NOMO-1 treated with DMSO at 0.1 percent for 48 hours (cell line): ENCODE measurements at regions not wholly inside any gene's neighbourhood (a gene's known extent, or its start where the extent isn't known, plus 50 kb on each side); places are given as distances from the start of the nearest gene placed in this dataset.

Source experiments
- DNase-seq: peaks from one replicate; lab custom pipeline; 2025; ENCODE audit not compliant: unreplicated experiment; lab: John Stamatoyannopoulos, UW

DNA sequence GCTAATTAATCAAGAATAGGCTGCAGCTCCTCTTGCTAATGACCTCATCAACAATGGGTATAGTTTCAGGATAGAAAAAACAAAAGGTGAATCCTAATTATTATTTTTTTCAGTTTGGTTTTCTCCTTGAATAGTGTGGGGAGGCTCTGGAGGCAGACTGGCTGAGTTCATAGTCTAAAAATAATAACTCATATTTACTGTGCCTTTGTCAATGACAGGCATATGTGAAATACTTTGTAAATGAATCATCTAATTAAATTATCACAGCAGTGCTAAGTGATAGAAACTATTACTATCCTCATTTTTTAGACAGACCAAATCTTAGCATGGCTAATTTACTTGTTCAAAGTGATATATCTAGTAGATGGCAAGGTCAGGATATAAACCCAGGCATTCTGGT, 1261.0 kb upstream of the SLC10A2 start:
- DNase-seq = no peak

DNA sequence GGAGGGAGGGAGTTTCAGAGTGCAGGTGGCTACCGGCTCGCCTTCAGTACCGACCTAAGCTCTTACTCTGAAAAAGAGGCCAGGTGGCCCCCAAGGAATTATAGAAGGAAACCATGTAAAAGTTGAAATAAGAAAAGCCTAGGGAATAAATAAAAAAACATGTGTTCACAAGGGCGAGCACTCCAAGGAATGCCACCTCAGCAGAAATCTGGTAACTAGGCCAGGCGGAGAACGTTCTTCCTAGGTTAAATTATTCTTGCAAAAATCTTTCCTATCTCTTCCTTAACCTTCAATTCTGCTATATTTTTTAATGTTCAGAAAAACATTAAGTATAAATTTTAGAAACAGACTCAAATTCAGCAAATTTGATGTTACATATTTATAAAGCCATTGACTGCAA, 1260.3 kb upstream of the SLC10A2 start:
- DNase-seq = no peak

DNA sequence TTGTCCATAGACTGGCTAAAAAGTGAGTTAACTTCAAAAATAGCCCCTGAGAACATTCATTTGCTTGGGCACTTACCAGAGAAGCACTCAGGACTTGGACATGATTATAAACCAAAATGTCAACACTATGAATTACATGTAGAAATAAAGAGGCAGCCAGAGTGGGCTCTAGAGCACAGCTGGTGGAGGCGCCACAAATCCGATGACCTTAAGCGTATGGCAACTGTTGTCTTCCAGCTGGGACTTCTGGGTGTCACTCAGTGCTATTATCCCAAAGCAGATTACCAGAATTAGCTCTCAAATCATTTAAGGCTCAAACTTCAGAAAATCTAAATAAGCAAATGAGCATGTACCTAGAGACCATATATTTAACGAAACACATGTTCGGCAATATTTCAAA, 1255.5 kb upstream of the SLC10A2 start:
- no peak for DNase-seq

DNA sequence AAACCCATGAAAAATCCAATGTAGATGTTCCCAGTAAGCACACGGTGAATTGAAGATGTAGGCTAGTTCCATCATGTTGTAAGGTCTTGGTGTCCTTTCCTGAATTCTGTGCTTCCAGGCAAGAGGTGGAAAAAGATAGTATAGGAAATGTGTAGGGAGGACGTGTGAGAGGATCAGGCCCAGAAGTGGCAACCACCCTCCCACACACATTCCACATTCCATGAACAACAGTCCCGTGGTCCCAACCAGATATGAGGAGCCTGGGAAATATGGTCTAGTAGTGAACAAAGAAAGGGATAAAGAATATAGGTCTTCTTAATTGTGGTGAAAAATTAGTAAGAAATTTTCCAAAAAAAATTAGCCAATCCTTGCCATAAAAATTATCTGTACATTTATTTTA, 1254.2 kb upstream of the SLC10A2 start:
- no peak for DNase-seq

DNA sequence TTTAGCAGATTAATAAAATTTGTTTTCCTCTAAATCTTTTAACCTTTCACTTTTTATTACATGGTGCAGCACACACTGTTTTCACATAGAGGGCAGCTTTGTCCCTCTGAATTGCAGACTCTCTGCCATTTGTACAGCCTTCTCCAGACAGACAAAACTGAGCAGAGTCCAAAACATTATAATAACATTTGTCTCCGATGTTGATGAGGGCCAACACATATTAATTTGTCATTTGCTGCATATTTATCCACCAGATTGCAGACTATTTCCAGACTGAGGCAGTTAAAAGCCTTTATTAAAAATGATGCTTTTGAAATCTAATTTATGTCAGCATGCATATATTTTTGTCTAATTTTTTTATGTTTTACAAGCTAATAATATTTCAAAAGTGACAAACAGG, 1251.9 kb upstream of the SLC10A2 start:
- no peak for DNase-seq

DNA sequence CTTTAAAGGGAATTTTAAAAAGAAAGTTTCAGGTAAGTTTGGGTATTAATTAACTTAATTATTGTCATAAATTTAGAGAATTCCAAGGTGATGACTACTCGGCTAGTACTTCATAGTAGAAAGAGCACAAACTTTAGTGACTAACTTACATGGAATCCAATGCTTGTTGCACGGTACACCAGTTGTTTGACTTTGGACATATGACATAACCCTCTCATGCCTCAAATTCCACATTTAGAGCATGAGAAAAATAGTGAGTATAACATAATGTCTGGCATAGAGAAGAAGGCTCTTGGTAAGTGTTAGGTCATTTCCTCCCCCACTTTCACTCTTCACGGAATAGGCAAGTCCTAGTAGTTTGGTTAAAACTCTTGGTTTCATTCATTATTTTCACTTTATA, 1249.4 kb upstream of the SLC10A2 start:
- no peak for DNase-seq

DNA sequence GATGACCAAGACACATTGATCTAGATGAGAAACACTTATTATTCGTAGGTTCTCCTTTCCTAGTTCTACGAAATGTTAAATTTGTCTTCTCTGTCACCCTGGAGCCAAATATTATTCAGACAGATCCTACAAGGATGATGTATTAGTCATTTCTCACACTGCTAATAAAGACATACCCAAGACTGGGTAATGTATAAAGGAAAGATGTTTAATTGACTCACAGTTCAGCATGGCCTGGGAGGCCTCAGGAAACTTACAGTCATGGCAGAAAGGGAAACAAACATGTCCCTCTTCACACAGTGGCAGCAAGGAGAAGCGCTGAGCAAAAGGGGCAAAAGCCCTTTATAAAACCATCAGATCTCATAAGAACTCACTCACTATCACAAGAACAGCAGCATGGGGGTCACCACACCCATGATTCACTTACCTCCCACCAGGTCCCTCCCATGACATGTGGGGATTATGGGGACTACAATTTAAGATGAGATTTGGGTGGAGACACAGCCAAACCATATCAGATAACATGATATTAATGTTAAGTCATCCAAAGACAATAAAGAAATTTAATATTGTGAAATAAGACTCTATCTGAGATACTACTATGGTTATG, 1248.8 kb upstream of the SLC10A2 start:
- DNase-seq = no peak

DNA sequence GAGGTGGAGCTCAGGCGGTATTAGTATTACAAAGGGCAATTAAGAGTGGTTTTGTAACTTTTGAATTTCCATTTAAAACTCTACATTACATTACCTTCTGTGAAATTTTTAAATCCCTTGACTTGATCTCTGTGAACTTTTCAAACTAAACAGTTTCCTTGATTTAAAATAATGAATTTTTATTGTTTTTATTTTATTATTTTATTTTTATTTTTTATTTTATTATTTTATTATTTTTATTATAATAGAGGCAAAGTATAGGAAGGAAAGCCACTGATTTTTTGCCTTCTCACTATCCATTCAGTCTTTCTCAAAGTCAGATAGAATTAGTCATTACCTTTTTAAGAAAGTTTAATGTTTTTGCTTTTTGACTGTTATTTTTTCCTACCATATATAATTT, 1248.1 kb upstream of the SLC10A2 start:
- no peak for DNase-seq

DNA sequence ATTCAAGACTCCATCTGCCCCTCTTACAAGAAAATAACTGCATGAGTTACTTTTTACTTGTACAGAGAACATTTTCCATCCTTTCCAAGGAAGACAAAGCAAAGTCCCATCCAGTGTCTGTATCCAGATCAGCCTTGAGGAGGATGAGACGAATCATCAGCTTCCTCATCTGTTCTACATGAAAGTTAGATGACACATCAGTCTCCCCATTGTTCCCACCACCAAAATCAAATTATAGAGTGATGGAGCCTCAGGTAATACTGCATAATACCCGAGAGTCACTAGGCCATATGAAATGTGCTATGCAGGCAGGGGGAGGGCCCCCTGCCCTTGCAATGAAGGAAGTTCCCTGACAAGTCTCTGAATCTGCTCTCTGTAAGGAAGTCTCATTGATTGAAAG, 1244.6 kb upstream of the SLC10A2 start:
- no peak for DNase-seq

DNA sequence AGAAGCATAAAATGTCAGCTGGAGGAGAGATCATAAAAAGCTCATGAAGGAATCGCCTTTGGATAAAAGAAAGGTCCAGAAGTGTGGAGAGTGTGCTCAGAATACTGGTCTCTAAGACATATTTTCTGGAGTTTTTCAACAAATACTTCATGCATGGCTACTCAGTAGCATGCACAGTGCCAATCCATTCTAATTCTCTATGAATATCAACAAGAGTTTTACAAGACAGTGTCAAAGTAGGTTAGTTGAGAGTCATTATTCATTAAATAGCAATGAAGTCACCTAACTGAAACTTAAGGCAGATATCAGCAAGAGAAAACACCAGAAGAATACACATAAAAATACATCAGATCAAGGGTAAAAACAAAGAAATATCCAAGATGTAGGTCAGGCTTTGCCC, 1243.2 kb upstream of the SLC10A2 start:
- DNase-seq = no peak

DNA sequence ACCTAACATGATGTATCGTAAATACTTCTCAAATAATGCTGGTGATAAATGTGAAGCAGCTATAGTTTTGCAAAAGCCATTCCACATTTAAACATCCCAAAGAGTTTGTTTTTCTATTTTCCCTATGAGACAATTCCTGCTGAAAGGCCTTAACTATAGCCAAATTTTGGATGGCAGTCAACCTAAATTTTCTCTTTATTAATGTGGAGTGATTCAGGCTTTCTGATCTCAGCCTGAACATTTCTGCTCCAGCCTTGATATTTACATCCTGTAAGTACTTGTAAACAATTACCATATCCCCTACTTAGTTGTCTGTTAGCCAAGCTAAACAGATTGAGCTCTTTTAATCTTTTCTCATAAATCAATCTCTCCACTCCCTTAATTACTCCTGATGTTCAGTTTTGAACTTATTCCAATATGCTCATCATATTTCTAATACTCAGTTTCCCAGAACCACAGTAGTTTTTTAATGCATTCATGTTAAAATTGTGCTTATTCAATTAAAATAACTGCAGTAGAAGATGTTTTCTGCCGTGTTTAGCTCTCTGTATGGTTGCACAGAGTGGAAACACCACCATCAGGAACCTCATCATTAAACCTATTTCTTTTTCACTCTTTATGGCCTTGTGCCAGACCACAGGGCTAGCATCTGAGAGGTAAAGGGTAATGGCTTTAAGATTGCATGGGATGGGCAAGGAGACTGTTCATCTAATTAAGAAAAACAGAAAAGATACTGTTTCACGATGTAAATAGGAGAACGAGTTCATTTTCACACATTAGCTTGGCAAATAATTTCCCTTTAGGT, 1235.2 kb upstream of the SLC10A2 start:
- DNase-seq = no peak

DNA sequence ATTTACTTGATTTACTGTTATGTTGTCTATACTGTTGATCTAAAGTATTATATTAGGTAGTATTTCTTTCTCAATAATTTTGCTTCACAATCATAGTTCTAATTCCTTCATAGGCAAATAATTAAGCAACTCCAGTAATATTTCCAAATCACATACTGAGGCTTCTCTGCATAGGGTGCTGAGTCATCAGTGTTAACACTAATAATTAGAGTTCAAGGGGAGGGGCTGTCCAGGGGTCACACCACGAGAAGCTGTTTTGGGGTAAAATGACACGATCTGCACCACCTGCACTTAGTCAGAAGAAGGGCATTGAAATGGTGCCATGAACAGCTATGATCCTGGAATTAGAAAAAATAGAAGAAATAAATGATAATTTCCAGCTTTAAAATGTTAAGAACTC, 1230.9 kb upstream of the SLC10A2 start:
- no peak for DNase-seq

DNA sequence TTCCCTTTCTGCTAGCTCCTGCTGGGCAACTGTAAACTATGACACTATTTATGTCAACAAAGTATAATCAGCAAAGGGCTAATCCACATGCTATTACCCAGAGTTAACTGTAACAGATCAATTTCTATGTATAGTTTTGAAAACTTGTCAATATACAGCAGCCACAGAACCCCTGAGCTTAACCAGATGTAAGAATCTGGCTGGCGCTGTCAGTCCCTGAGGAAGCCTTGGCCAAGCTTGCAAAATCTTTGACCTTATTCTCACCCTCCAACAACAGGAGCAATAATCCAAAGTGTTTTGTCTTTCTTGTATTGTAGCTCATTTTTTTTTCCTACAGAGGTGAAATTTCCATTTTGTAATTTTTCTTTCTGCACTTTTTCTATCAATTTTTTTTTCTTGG, 1230.1 kb upstream of the SLC10A2 start:
- DNase-seq = no peak

DNA sequence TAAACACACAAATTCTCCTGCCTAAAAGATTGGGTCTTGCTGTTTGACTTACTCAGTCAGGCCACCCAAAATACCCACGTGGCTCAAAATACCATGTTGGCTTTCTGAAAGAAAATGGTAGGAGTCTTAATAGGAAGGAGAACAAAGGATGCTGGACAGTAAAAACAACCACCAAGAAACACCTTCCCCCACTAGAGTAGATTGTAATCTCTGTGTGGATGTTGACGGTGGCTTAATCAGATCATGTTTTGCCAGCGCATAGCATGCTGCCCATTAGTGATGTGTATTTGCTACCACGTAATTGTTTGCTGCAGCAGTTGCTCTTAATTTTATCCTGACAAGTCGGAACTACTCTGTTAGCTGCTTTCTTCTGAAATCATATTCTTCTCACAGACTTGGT, 1229.3 kb upstream of the SLC10A2 start:
- DNase-seq = no peak

DNA sequence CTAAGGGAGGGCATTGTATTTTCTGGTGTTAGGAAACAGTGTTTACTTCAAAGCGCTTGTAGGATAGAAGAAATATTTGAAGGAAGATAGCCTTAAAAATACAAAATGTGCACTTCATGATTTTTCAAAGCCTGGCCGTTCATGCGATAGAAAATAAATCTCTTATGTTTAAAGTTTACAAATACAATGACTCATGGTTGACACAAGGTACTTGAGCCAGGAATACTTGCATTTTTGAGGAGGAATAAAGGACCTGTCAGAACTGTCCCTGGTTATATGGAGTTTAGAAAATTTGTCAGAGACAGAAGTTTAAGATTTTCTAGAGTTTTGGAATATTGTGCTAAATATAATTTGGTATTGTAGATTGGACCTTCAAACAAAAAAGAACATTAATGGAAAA, 1223.2 kb upstream of the SLC10A2 start:
- no peak for DNase-seq

DNA sequence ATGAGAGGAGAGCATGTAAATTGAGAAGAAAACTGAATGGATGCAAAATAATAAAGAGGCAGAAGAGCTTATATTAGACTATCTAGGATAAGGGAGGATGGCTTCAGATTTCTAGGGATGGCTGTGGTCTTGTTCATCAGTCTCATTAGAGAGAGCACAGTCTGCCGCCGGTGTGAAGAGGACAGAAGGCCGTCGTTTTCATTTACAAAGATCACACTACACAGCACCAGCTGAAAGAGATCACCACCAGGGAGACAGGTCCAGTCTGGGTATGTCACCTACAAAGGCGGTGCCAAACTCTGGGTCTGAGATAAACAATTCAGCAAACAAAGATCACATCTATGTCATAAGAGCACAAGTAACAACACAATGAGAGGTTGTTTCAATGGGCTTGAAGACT, 1222.3 kb upstream of the SLC10A2 start:
- no peak for DNase-seq

DNA sequence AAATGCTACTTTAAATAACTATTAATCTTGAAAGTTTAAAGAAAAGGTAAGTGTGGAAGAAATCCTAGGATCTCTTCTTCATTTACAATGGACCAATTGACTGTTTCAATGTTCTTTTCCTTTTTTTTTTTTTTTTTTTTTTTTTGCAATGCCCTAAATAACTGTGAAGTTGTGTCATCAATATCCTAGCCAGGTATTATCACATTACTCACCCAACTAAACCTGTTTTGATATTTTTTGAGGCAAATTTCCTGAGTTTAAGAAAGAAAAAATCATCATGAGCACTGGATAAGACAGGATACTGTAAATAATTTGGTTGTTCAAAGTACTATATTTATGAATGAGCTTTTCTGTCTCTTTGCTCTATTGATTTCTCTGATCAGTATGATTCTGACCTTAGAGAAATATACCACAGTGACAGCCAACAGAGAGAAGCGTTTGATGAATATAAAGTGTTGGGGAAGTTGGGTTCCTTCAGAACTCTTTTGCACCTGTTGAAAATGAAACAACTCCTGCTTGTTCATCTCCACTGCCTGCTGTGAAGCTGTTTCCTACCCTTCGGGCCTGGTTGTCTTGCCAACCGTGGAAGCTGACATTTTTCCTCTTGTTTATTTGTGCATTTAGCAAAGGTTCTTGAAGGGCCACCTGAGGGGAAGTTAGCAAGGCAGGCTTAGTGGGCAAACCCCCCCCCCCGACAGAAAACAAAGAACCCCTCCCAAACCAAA, 1220.5 kb upstream of the SLC10A2 start:
- DNase-seq = no peak

DNA sequence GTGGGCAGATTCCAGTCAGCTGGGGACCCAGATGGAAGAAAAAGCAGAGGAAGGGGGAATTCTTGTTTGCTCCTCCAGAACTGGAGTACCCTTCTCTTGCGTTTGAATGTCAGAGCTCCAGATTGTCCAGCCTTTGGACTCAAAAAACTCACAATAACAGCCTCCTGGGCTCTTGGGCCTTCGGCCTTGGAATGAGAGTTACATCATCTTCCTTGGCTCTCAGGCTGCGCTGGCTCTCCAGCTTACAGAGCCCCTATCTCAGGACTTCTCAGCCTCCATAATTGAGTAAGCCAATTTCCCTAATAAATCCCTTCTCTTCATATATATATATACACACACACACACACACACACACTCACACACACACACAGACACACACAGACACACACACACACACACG, 1215.7 kb upstream of the SLC10A2 start:
- no peak for DNase-seq

DNA sequence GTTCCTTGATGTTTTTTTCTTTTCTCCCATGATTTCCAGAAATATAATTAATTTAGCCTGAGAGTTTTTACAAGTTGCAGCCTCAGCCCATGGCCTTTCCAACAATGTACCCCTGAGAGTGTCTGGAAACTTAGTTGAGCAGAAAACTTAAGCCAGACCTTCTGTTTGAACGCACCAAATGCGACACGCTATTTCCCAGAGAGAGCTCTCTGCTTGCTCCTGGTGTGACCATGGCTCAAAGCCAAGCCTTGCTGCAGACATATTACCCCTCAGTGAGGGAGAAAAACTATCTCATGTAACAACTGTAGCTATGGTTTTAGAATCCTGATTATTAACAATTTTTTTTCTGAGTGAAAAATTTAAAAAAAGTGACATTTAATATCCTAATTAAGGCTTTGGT, 1204.5 kb upstream of the SLC10A2 start:
- DNase-seq = no peak

DNA sequence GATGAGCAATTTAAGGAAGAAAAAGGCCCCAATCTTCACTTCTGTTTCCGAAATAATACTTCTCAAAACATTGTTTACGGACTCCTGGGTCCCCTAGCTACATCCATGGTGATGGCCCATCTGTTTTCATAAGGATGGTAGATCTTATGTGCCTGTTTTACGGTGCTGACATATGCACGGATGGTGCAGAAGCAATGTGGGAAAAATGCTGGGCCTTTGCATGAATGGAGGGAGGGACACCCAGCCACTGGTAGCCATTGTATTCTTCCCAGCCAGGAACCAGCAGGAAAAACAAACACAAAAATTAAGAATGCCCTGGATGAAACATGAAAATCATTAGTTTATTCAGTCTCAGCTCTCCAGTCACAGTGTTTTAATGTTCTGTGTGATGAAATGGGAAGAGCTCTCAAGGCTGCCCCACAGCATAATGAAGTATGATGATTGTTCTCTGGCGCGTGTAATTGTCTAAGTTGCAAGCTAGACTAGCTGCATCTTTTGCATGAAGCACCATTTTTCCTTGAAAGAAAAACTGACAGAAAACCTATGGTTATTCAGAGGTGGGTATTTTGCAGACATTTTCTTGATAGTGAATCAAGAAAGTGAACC, 1201.1 kb upstream of the SLC10A2 start:
- no peak for DNase-seq

DNA sequence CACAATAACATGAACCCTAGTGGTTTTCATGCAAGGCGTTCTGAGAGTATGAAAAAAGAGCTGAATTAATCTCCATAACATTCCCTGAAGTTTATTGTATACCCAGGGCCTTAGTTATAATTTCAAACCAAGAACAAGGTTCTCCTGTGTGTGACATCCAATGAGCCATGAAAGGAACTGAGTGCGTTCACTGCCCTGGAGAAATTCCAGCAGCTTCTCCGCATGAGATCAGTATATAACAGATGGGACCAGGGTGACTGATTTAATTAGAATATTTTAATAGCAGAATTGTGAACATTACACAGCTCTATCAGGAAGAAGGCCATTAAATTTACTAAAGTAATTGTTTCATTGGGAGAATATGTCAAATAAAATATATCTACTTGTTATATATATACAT, 1190.5 kb upstream of the SLC10A2 start:
- no peak for DNase-seq
